IMR-90 (cell line): ENCODE measurements at regions not wholly inside any gene's neighbourhood (a gene's known extent, or its start where the extent isn't known, plus 50 kb on each side); places are given as distances from the start of the nearest gene placed in this dataset.

Experiments
- ATAC-seq: fragments of 200-7000 bp; cut with Tn5 transposase; 2 replicates; pipeline ENCODE4 v1.9.1; 2020; ENCODE audit warnings: low read depth, mild to moderate bottlenecking, moderate library complexity
- BruUV-seq: library from RNA; stranded (reverse); fragments of 400-500 nt; replicated peaks from 2 replicates; lab custom pipeline; 2021; lab: Mats Ljungman, UMichigan
- CTCF ChIA-PET: fragments of 300-600 bp; formaldehyde crosslinking; extraction: SDS; loops from one replicate; lab custom pipeline; 2021; ENCODE audit warnings: antibody characterized with exemption; lab: Yijun Ruan, JAX
- POLR2A ChIA-PET: fragments of 300-600 bp; sonication (Branson Sonifier 250); formaldehyde crosslinking; loops from one replicate; lab custom pipeline; 2022; ENCODE audit warnings: antibody characterized with exemption; ENCODE audit not compliant: unreplicated experiment; lab: Charles Lee
- DNase-seq: peaks from one replicate; pipeline ENCODE4 v3.0.0; 2013
- H2AFZ ChIP-seq: replicated peaks from 2 replicates; pipeline ENCODE3; 2013; ENCODE audit warnings: low read length, mild to moderate bottlenecking; ENCODE audit not compliant: poor library complexity
- H2AK5ac ChIP-seq: 2 replicates; pipeline ENCODE4 v1.6.1; 2013; ENCODE audit warnings: low read depth, low read length, inconsistent platforms
- H2AK9ac ChIP-seq: replicated peaks from 2 replicates; pipeline ENCODE3; 2013; ENCODE audit warnings: mild to moderate bottlenecking, low read depth, low read length, moderate library complexity; ENCODE audit not compliant: poor library complexity
- H2BK120ac ChIP-seq: 2 replicates; pipeline ENCODE4 v1.6.1; 2013; ENCODE audit warnings: low read depth, low read length, inconsistent platforms
- H2BK15ac ChIP-seq: 3 replicates; pipeline ENCODE4 v1.6.1; 2013; ENCODE audit warnings: low read depth, low read length, inconsistent platforms
- H2BK20ac ChIP-seq: 2 replicates; pipeline ENCODE4 v1.6.1; 2013; ENCODE audit warnings: low read depth, mild to moderate bottlenecking, inconsistent platforms, low read length, moderate library complexity
- H2BK5ac ChIP-seq: 2 replicates; pipeline ENCODE4 v1.6.1; 2013; ENCODE audit warnings: mild to moderate bottlenecking, low read depth, low read length, inconsistent platforms; ENCODE audit not compliant: poor library complexity, severe bottlenecking
- H3K14ac ChIP-seq: replicated peaks from 2 replicates; pipeline ENCODE4 v1.6.1; 2013; ENCODE audit warnings: low read depth, low read length, inconsistent platforms
- H3K18ac ChIP-seq: 2 replicates; pipeline ENCODE4 v1.6.1; 2013; ENCODE audit warnings: low read depth, low read length, control low read depth
- H3K23ac ChIP-seq: 2 replicates; pipeline ENCODE4 v1.6.1; 2013; ENCODE audit warnings: low read depth, low read length, inconsistent platforms
- H3K27ac ChIP-seq: 2 replicates; pipeline ENCODE4 v1.5.1; 2013; ENCODE audit warnings: mild to moderate bottlenecking, control low read depth, low read length; ENCODE audit not compliant: insufficient read depth
- H3K27me3 ChIP-seq: 2 replicates; pipeline ENCODE4 v1.6.1; 2013; ENCODE audit warnings: low read length; ENCODE audit not compliant: control insufficient read depth, insufficient read depth
- H3K36me3 ChIP-seq: 2 replicates; pipeline ENCODE4 v1.6.1; 2013; ENCODE audit warnings: low read length, mixed read lengths; ENCODE audit not compliant: control insufficient read depth, insufficient read depth
- H3K4ac ChIP-seq: 2 replicates; pipeline ENCODE4 v1.6.1; 2013; ENCODE audit warnings: low read depth, low read length, inconsistent platforms
- H3K4me1 ChIP-seq: 2 replicates; pipeline ENCODE4 v1.6.1; 2013; ENCODE audit warnings: low read length, mixed read lengths; ENCODE audit not compliant: control insufficient read depth, insufficient read depth
- H3K4me2 ChIP-seq: 2 replicates; pipeline ENCODE4 v1.6.1; 2013; ENCODE audit warnings: low read depth, mild to moderate bottlenecking, control low read depth, low read length, moderate library complexity
- H3K4me3 ChIP-seq: 2 replicates; pipeline ENCODE4 v1.5.1; 2013; ENCODE audit warnings: low read depth, mild to moderate bottlenecking, control low read depth, low read length, moderate library complexity; ENCODE audit not compliant: insufficient read depth
- H3K56ac ChIP-seq: 2 replicates; pipeline ENCODE4 v1.6.1; 2013; ENCODE audit warnings: low read length, inconsistent platforms; ENCODE audit not compliant: insufficient read depth; ENCODE audit errors: extremely low read depth
- H3K79me1 ChIP-seq, 2 experiments: 2 replicates each; pipeline ENCODE4 v1.6.1; 2013; ENCODE audit warnings: low read length in 2 of 2, inconsistent platforms in 1 of 2, low read depth in 1 of 2
- H3K9ac ChIP-seq: 2 replicates; pipeline ENCODE4 v1.6.1; 2013; ENCODE audit warnings: low read depth, low read length, control low read depth
- H3K9me1 ChIP-seq: 2 replicates; pipeline ENCODE4 v1.6.1; 2013; ENCODE audit warnings: low read length, inconsistent platforms; ENCODE audit not compliant: insufficient read depth
- H3K9me3 ChIP-seq: 2 replicates; pipeline ENCODE4 v1.6.1; 2013; ENCODE audit warnings: low read length; ENCODE audit not compliant: control insufficient read depth, insufficient read depth
- H4K20me1 ChIP-seq: 2 replicates; pipeline ENCODE4 v1.6.1; 2013; ENCODE audit warnings: low read length, inconsistent platforms; ENCODE audit not compliant: insufficient read depth
- H4K5ac ChIP-seq: 2 replicates; pipeline ENCODE4 v1.6.1; 2013; ENCODE audit warnings: mild to moderate bottlenecking, low read depth, low read length, control low read depth
- H4K8ac ChIP-seq, 2 experiments: 2 replicates each; pipeline ENCODE4 v1.6.1; 2013; ENCODE audit warnings: low read depth in 2 of 2, low read length in 2 of 2, control low read depth in 1 of 2, inconsistent platforms in 1 of 2
- H4K91ac ChIP-seq: 2 replicates; pipeline ENCODE4 v1.6.1; 2013; ENCODE audit warnings: low read depth, low read length, inconsistent platforms; ENCODE audit not compliant: insufficient read depth
- CHD1 ChIP-seq: IDR thresholded peaks from 2 replicates; pipeline ENCODE4 v1.6.1; 2012; ENCODE audit warnings: low read depth, low read length, improper control_type of control experiment
- RCOR1 ChIP-seq: IDR thresholded peaks from 2 replicates; pipeline ENCODE4 v1.6.1; 2012; ENCODE audit warnings: mild to moderate bottlenecking, low read length, improper control_type of control experiment; ENCODE audit not compliant: insufficient replicate concordance
- WGBS, 2 experiments: methylation state at CpG; one replicate each; pipeline versions ENCODE4 v1.1.5 to v1.1.7; 2013; ENCODE audit warnings: missing lambda C conversion rate in 2 of 2; ENCODE audit not compliant: insufficient read length in 1 of 2; ENCODE audit errors: extremely low coverage in 2 of 2; 5-methylcytosine and 5-hydroxymethylcytosine counted together
- dilution Hi-C: fragments of 300-500 bp; cut with HindIII; formaldehyde crosslinking; loops from one replicate; pipeline ENCODE4 v1.14.3; 2018; ENCODE audit warnings: low sequenced_read_pairs; ENCODE audit not compliant: unreplicated experiment
- in situ Hi-C: fragments of 300-500 bp; cut with MboI; formaldehyde crosslinking; loops from 3 replicates; pipeline ENCODE4 v1.14.3; 2019; ENCODE audit warnings: low sequenced_read_pairs, inconsistent platforms, mixed read lengths
- intact Hi-C: fragments of 100-400 bp; cut with micrococcal nuclease; formaldehyde crosslinking; loops from 2 replicates; pipeline ENCODE4 v1.10.0; 2022

DNA sequence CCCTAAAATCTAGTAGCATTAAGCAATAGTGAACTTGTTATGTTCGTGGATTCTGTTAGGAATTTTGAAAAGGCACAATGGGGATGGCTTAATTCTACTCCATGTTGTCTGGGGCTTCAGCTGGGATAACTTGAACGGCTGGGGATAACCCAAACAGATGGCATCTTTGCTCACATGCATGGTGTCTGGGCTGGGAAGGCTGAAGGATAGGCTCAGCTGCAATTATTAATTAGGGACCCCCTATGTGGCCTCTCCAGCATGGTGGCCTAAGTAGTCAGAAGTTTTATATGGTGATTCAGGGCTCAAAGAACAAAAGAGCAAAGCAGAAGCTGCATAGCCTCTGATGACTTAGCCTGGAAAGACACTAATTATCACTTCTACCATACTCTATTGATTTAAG is 551.1 kb downstream of the PSAT1 start:
- no peak for ATAC-seq
- Histone ChIP-seq H2AFZ (no peak overlapping the region), H3K56ac (no peak overlapping the region), H3K23ac (no peak overlapping the region), H3K18ac (no peak overlapping the region), H3K14ac (no peak overlapping the region), H3K4me1 (no peaks in the 10 kb centered on the region), H3K79me1 (no peaks in the 10 kb centered on the region), H3K4me3 (no peak overlapping the region), H4K20me1 (no peaks in the 10 kb centered on the region), H4K91ac (no peak overlapping the region), H2BK15ac (no peak overlapping the region), H4K8ac (no peak overlapping the region), H3K9me1 (no peaks in the 10 kb centered on the region), H3K36me3 (no peaks in the 10 kb centered on the region), H4K5ac (no peak overlapping the region), H2BK120ac (no peak overlapping the region), H2BK5ac (no peak overlapping the region), H2BK20ac (no peak overlapping the region), H3K27me3 (no peaks in the 10 kb centered on the region), H2AK5ac (no peak overlapping the region), H3K9me3 (0 out of 2 replicates have a peak, but pooled peaks cover 1% of the 10 kb centered on the region), H2AK9ac (no peak overlapping the region), H3K9ac (no peak overlapping the region), H3K4me2 (no peak overlapping the region), H3K27ac (no peak overlapping the region), H3K4ac (no peak overlapping the region)
- ChIA-PET POLR2A (interaction anchor here (0.6 kb wide), 1 partner anchor 262 kb away, joined by 4 read pairs; no protein-coding TSS in a partner anchor), CTCF (no interaction called here)
- WGBS, 2 experiments = 60% methylated on average over 1 of the region's 2 CpGs; no CpG with 5 or more reads in 1 of the 2 experiments
- dilution Hi-C loops = no loop called here
- BruUV-seq = no TSS peak
- in situ Hi-C loops = no loop called here
- no peak for TF ChIP-seq RCOR1
- TF ChIP-seq CHD1 = no peak
- intact Hi-C loops = no loop called here
- DNase-seq = no peak
